H1 (cell line): ENCODE measurements at regions not wholly inside any gene's neighbourhood (a gene's known extent, or its start where the extent isn't known, plus 50 kb on each side); places are given as distances from the start of the nearest gene placed in this dataset.

Experiments used
- BACH1 ChIP-seq: IDR thresholded peaks from 2 replicates; pipeline ENCODE4 v1.6.1; 2012; ENCODE audit warnings: low read length, improper control_type of control experiment
- HDAC6 ChIP-seq: IDR thresholded peaks from one replicate; pipeline ENCODE4 v1.7.1; 2012; ENCODE audit warnings: low read depth, mild to moderate bottlenecking, inconsistent platforms, low read length, moderate library complexity
- JUND ChIP-seq: IDR thresholded peaks from 2 replicates; pipeline ENCODE4 v1.6.1; 2011; ENCODE audit warnings: mild to moderate bottlenecking, improper control_type of control experiment, low read length
- KDM4A ChIP-seq: IDR thresholded peaks from one replicate; pipeline ENCODE4 v1.7.1; 2012; ENCODE audit warnings: low read depth, mild to moderate bottlenecking, moderate library complexity, low read length, inconsistent platforms; ENCODE audit not compliant: severe bottlenecking
- KDM5A ChIP-seq: fragments of 200-600 bp; IDR thresholded peaks from 2 replicates; pipeline ENCODE4 v1.7.1; 2012; ENCODE audit warnings: mild to moderate bottlenecking, low read length, inconsistent platforms, mixed read lengths
- MAFK ChIP-seq: IDR thresholded peaks from 2 replicates; pipeline ENCODE4 v1.6.1; 2012; ENCODE audit warnings: low read depth, mild to moderate bottlenecking, improper control_type of control experiment, low read length

DNA sequence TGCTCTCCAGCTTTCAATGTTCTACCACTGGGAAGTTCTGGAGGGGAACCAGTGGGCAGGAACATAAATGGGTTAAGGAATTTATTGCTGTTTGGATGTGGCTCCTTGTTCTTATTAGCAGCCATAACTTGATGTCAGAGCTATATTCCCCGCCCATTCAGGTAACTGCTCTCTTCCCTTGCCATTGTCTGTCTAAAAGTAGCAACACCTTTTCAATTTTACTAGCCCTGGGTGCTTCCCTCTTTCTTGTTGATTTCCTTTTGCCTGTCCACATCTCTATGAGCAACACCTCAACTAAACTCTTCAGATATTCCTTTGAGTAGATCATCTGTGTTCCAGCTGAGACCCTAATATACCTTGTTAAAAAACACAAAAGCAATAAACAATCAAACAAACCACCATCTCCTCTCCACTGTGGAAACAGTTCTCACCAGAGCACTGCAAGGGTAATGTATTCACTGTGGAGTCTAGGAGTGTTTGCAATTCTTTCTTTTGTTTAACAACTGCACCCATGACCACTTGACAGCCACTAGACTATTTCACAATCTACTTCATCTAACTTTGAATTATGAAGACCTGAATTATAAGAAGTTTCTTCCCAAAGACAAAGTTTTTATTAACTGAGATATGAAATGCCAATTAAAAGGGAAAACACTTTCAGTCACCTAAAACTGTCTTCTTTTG lies 436.7 kb downstream of the IPMK start (continued):
- TF ChIP-seq JUND: no peak
- TF ChIP-seq KDM5A: no peak
- TF ChIP-seq MAFK: no peak
- no peak for TF ChIP-seq BACH1
- TF ChIP-seq KDM4A: no peak
- TF ChIP-seq HDAC6: no peak
